RWPE2 (cell line): ENCODE measurements at regions not wholly inside any gene's neighbourhood (a gene's known extent, or its start where the extent isn't known, plus 50 kb on each side); places are given as distances from the start of the nearest gene placed in this dataset.

ENCODE experiments used
- ATAC-seq: fragments of 200-7000 bp; cut with Tn5 transposase; 3 replicates; pipeline ENCODE4 v1.9.1; 2021; ENCODE audit warnings: low read depth
- DNase-seq: peaks from one replicate; pipeline ENCODE4 v3.0.0-alpha.2; 2020; ENCODE audit warnings: low spot score
- H3K27ac ChIP-seq: fragments of 450-650 bp; 2 replicates; pipeline ENCODE4 v1.5.1; 2017; ENCODE audit warnings: mild to moderate bottlenecking; ENCODE audit not compliant: poor library complexity, severe bottlenecking
- H3K27me3 ChIP-seq: fragments of 250-450 bp; sonication (Bioruptor Pico); 2 replicates; pipeline ENCODE4 v1.5.1; 2021; ENCODE audit warnings: mild to moderate bottlenecking, moderate library complexity; ENCODE audit not compliant: insufficient read depth, poor library complexity, severe bottlenecking
- H3K36me3 ChIP-seq: fragments of 250-450 bp; sonication (Bioruptor Pico); 2 replicates; pipeline ENCODE4 v1.5.1; 2020; ENCODE audit warnings: low read depth, mild to moderate bottlenecking, moderate library complexity
- H3K4me1 ChIP-seq: fragments of 250-450 bp; sonication (Bioruptor Pico); 2 replicates; pipeline ENCODE4 v1.5.1; 2021; ENCODE audit warnings: mild to moderate bottlenecking, moderate library complexity; ENCODE audit not compliant: insufficient read depth, poor library complexity, severe bottlenecking
- H3K4me3 ChIP-seq: fragments of 250-450 bp; sonication (Bioruptor Pico); 2 replicates; pipeline ENCODE4 v1.5.1; 2021; ENCODE audit warnings: mild to moderate bottlenecking, moderate library complexity; ENCODE audit not compliant: severe bottlenecking
- H3K9me3 ChIP-seq: fragments of 250-450 bp; sonication (Bioruptor Pico); 2 replicates; pipeline ENCODE4 v1.5.1; 2021; ENCODE audit warnings: mild to moderate bottlenecking, moderate library complexity; ENCODE audit not compliant: severe bottlenecking
- CTCF ChIP-seq: fragments of 450-650 bp; IDR thresholded peaks from one replicate; pipeline ENCODE4 v1.5.1; 2017; ENCODE audit warnings: mild to moderate bottlenecking, moderate library complexity; ENCODE audit not compliant: poor library complexity, severe bottlenecking

GRCh38 chr13:102517959-102518358 is 78.8 kb upstream of the TPP2 start:
- H3K9me3 ChIP-seq: no peaks in the 10 kb centered on the region
- no peaks in the 10 kb centered on the region for H3K4me1 ChIP-seq
- H3K27ac ChIP-seq: no peak overlapping the region
- no peaks in the 10 kb centered on the region for H3K27me3 ChIP-seq
- no peaks in the 10 kb centered on the region for H3K36me3 ChIP-seq
- no peak for TF ChIP-seq CTCF
- H3K4me3 ChIP-seq: no peak overlapping the region
- DNase-seq: no peak
- no peak for ATAC-seq

GRCh38 chr13:102510072-102510471 is 86.7 kb upstream of the TPP2 start:
- TF ChIP-seq CTCF: no peak
- ATAC-seq: no peak
- Histone ChIP-seq H3K36me3 (no peaks in the 10 kb centered on the region), H3K4me1 (no peaks in the 10 kb centered on the region), H3K27me3 (no peaks in the 10 kb centered on the region), H3K27ac (no peak overlapping the region), H3K4me3 (no peak overlapping the region), H3K9me3 (no peaks in the 10 kb centered on the region)
- no peak for DNase-seq

GRCh38 chr13:102508411-102508810 is 88.4 kb upstream of the TPP2 start:
- no peak for DNase-seq
- no peak for ATAC-seq
- no peak overlapping the region for H3K4me3 ChIP-seq
- H3K9me3 ChIP-seq: no peaks in the 10 kb centered on the region
- no peaks in the 10 kb centered on the region for H3K27me3 ChIP-seq
- TF ChIP-seq CTCF: no peak
- H3K36me3 ChIP-seq: no peaks in the 10 kb centered on the region
- no peaks in the 10 kb centered on the region for H3K4me1 ChIP-seq
- no peak overlapping the region for H3K27ac ChIP-seq

- Histone ChIP-seq H3K27ac (no peak overlapping the region), H3K27me3 (no peaks in the 10 kb centered on the region), H3K4me3 (no peak overlapping the region), H3K4me1 (no peaks in the 10 kb centered on the region), H3K36me3 (no peaks in the 10 kb centered on the region), H3K9me3 (no peaks in the 10 kb centered on the region)
- TF ChIP-seq CTCF: no peak
- DNase-seq: no peak
- ATAC-seq: no peak
Measured at GRCh38 chr13:102504002-102504401, 92.8 kb upstream of the TPP2 start.

GRCh38 chr13:102495663-102496062 is 93.8 kb upstream of the FGF14 start:
- H3K27ac ChIP-seq: no peak overlapping the region
- DNase-seq: no peak
- no peak overlapping the region for H3K4me3 ChIP-seq
- ATAC-seq: no peak
- no peaks in the 10 kb centered on the region for H3K9me3 ChIP-seq
- no peaks in the 10 kb centered on the region for H3K27me3 ChIP-seq
- no peak for TF ChIP-seq CTCF
- H3K4me1 ChIP-seq: no peaks in the 10 kb centered on the region
- no peaks in the 10 kb centered on the region for H3K36me3 ChIP-seq
